PC-3 (cell line): ENCODE measurements at regions not wholly inside any gene's neighbourhood (a gene's known extent, or its start where the extent isn't known, plus 50 kb on each side); places are given as distances from the start of the nearest gene placed in this dataset.
"Not testable (repeated sequence)": the region's sequence is repeated elsewhere in the genome, so short reads cannot be mapped to it uniquely, and the experiment has no call there.

Source experiments
- EZH2 ChIP-seq: fragments of 300-600 bp; sonication (generic); IDR thresholded peaks from one replicate; pipeline ENCODE4 v1.6.1; 2017; ENCODE audit warnings: antibody characterized with exemption, mild to moderate bottlenecking, low read length; ENCODE audit not compliant: unreplicated experiment
- TF ChIP-seq, protein P1 (sequence below): fragments of 300-600 bp; sonication (generic); conservative IDR thresholded peaks from 2 replicates; pipeline ENCODE4 v1.5.1; 2017; ENCODE audit warnings: antibody characterized with exemption, low read depth, mild to moderate bottlenecking, low read length

DNA sequence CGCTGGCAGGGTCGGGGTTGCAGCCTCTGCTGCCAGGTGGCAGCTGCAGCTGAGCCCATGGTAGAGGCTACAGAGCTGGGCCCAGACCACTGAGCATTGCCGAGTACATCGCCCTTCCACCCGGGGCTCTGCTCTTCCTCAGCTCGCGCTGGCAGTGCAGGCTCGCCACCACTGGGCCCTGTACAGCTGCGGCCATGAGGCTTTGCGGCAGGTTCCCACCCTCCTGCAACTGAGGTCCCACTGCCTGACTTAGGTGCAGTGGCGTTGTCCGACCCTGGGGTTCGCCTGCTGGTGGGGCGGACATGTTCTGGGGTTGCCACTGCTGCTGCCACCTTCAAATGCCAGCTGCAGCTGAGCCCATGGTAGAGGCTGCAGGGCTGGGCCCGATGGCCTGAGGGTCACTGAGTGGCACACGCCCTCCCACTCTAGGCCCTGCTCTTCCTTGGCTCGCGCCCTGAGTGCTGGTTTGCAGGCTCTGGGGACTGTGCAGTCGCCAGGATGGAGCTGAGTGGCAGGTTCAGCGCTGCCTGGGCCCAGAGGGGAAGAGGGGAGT, 359.8 kb downstream of the FOXD4L6 start:
- TF ChIP-seq, protein P1, sequence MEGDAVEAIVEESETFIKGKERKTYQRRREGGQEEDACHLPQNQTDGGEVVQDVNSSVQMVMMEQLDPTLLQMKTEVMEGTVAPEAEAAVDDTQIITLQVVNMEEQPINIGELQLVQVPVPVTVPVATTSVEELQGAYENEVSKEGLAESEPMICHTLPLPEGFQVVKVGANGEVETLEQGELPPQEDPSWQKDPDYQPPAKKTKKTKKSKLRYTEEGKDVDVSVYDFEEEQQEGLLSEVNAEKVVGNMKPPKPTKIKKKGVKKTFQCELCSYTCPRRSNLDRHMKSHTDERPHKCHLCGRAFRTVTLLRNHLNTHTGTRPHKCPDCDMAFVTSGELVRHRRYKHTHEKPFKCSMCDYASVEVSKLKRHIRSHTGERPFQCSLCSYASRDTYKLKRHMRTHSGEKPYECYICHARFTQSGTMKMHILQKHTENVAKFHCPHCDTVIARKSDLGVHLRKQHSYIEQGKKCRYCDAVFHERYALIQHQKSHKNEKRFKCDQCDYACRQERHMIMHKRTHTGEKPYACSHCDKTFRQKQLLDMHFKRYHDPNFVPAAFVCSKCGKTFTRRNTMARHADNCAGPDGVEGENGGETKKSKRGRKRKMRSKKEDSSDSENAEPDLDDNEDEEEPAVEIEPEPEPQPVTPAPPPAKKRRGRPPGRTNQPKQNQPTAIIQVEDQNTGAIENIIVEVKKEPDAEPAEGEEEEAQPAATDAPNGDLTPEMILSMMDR, result not testable (repeated sequence)
- not testable (repeated sequence) for TF ChIP-seq EZH2
